ENCODE measurements at regions not wholly inside any gene's neighbourhood (a gene's known extent, or its start where the extent isn't known, plus 50 kb on each side); places are given as distances from the start of the nearest gene placed in this dataset.

DNA sequence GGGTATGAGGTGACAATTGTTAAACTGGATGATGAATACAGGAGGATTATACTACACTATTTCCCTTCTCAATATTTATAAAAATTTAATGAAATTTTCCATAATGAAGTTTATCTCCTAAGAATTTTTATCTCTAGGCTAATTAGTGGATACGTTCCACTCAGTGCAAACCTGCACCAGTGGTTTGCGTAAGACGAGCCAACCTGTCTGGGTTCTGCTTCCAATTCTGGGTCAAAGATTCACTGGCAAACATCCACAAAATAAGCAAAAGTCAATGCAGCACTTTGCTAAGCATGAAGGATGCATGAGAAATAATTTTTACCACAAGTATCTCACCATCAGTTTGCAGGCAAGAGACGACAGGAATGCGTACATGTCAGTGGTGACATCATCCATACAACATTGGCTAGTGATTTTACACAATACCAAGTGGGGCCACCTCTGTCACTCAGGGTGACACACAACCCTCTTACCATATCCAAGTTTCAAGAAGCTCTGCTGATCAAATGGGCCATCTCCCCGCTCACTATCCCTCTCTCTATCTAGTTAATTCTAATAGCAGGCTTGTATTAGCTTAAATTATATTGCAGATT is 51.7 kb downstream of the FAM50B start:
- DNase-seq (ENCODE audit: low read depth) = no peak
- no peak overlapping the region for H3K4me3 ChIP-seq (ENCODE audit: low read depth, low read length)
- TF ChIP-seq, protein P1, sequence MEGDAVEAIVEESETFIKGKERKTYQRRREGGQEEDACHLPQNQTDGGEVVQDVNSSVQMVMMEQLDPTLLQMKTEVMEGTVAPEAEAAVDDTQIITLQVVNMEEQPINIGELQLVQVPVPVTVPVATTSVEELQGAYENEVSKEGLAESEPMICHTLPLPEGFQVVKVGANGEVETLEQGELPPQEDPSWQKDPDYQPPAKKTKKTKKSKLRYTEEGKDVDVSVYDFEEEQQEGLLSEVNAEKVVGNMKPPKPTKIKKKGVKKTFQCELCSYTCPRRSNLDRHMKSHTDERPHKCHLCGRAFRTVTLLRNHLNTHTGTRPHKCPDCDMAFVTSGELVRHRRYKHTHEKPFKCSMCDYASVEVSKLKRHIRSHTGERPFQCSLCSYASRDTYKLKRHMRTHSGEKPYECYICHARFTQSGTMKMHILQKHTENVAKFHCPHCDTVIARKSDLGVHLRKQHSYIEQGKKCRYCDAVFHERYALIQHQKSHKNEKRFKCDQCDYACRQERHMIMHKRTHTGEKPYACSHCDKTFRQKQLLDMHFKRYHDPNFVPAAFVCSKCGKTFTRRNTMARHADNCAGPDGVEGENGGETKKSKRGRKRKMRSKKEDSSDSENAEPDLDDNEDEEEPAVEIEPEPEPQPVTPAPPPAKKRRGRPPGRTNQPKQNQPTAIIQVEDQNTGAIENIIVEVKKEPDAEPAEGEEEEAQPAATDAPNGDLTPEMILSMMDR (IDR thresholded peaks at IDR 0.05; ENCODE audit: insufficient read depth, low read length) = no peak

DNA sequence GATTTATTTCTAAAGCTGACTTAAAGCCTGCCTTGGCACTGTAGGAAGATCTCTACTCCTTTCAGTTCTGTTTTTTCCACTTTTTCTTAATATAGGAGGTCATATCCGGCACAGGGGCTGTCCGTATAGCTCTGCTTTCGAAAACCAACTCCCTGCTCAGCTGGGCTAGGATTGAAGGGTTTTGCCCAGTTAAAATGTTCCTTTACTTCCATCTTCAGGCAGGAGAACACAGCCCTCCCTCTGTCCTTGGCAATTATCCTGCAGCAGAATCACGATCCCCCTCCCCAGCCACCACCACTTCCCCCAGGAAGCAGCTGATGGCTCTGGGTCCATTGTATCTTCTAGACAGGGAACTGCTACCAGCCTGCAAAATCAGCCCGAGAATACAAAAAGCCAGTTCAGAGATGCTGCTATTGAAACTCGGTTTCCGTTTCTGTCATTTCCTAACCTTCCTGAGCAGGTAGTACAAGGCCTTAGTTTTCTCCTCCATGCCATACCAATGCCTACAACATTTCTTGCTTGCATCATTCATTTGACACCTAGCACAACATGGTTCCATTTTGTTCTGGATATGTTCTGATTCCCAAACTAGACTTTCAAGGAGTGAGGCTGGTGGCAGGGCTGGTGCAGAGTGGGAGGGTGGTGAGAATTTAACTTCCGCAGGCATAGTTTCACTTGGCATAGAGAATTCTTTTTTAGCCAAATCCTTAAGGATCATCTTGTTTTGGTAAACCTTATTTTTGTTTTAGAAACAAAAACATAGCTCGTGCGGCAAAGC is 53.9 kb downstream of the FAM50B start:
- TF ChIP-seq, protein P1 (IDR thresholded peaks at IDR 0.05; ENCODE audit: insufficient read depth, low read length) = no peak
- no peak for DNase-seq (ENCODE audit: low read depth)
- H3K4me3 ChIP-seq (ENCODE audit: low read depth, low read length) = no peak overlapping the region

DNA sequence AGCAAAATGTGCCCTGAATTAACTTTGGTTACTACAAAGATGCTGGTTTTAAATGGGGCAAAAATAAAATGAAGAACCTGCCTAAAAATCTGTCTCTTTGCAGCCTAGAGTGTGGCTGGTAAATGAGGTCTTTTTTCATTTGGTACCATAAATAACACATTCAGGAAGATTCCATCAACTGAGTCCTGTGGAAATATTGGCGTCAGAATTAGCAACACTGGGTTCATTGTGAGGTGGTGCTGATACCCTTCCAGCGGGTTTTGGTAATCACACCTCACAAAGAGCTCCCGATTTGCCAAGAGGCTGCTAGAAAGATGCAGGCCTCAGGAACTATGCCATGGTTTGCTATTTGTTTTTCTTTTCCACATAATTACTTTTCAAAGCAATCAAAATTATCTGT is 55.3 kb downstream of the FAM50B start:
- H3K4me3 ChIP-seq (ENCODE audit: low read depth, low read length) = no peak overlapping the region
- no peak for DNase-seq (ENCODE audit: low read depth)
- TF ChIP-seq, protein P1 (IDR thresholded peaks at IDR 0.05; ENCODE audit: insufficient read depth, low read length) = no peak

DNA sequence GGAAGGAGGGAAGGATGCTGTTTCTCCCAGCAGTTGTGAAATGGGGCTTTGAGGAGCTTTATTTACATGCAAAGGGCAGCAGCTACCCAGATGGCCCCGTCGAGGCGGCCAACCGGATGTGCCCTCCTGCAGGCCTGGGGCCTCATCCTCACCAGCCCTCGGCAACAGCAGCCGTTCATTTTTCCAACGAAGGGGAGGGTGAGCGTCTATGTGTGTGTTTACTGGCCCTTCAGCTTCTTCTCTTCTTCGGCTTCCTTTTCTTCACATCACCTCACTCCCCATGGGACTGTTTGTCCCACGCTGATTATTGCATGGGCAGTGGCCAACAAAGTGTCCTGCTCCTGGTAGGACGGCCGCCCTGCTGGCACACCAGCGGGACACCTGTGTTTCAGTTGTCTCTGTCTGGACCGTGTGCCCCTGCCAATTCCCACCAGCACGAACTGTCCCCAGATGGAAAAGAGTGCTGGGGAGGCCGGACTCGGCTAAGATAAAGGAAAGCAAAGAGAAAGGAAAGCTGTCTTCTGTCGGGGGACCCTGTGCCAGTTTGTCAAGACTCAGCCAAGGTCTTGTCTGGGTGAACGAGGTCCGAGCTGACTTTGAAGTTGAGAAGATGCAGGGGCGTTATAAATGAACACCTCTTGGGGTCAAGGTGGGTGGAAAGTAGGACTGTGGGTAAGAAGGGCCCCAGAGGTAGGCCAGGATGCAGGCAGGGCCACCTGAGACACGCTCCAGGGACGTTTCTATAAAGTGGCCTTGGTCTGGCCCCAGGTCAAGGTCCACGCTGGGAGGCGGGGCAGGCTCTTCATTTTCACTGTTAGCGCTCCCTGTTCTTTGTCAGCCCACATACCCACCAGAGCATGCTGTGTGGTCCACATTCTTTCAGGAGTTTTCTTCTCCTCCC is 57.0 kb downstream of the FAM50B start:
- no peak overlapping the region for H3K4me3 ChIP-seq (ENCODE audit: low read depth, low read length)
- no peak for DNase-seq (ENCODE audit: low read depth)
- TF ChIP-seq, protein P1 (IDR thresholded peaks at IDR 0.05; ENCODE audit: insufficient read depth, low read length) = no peak

DNA sequence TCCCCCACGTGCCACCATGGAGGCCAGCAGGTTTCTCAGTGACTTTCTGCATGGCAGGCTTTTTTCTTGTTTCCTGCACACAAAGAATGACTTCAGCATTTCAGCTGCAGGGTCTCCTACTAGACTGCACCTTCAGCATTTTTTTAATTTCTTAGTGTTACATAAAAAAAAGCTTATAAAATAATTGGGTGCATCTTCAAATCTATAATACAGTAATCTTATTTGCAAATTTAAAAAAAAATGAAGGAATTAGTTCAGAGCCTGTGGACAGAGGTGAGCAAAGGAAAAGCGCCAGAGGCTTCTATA is 57.6 kb downstream of the FAM50B start:
- no peak overlapping the region for H3K4me3 ChIP-seq (ENCODE audit: low read depth, low read length)
- no peak for DNase-seq (ENCODE audit: low read depth)
- TF ChIP-seq, protein P1 (IDR thresholded peaks at IDR 0.05; ENCODE audit: insufficient read depth, low read length) = no peak

DNA sequence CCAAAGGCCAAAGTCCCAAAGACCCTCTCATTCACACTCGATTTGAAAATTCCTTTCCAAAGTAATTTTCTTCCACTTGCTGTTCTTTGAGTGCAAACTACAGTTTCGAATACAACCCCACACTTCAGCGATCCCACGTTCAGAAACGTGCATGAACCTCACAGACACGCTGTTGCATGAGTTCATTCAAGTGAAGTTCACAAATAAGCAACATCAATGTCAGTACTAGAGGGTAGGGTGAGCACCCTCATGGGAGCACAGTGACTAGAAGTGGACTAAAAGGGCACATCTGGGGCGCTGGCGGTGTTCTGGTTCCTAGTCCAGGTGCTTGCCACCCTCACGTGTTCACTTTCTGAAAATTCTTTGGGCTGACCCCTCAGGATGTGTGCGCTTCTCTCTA is 59.0 kb downstream of the FAM50B start:
- TF ChIP-seq, protein P1 (IDR thresholded peaks at IDR 0.05; ENCODE audit: insufficient read depth, low read length) = no peak
- no peak overlapping the region for H3K4me3 ChIP-seq (ENCODE audit: low read depth, low read length)
- no peak for DNase-seq (ENCODE audit: low read depth)
